ENCODE measurements at regions not wholly inside any gene's neighbourhood (a gene's known extent, or its start where the extent isn't known, plus 50 kb on each side); places are given as distances from the start of the nearest gene placed in this dataset.

- no peak for FAIRE-seq
These were observed 198.7 kb downstream of the DACT1 start for GRCh38 chr14:58836303-58836974.

GRCh38 chr14:58839233-58839632 lies 201.5 kb downstream of the DACT1 start:
- no peak for DNase-seq (ENCODE audit: low spot score)
- no peak for FAIRE-seq

More at GRCh38 chr14:58836303-58836974, 198.7 kb downstream of the DACT1 start:
- no peak for DNase-seq (ENCODE audit: low spot score)

GRCh38 chr14:58844544-58844943 lies 206.8 kb downstream of the DACT1 start:
- FAIRE-seq (no peak), DNase-seq (ENCODE audit: low spot score) (no peak)

GRCh38 chr14:58846682-58847465 lies 209.1 kb downstream of the DACT1 start:
- DNase-seq (ENCODE audit: low spot score) (no peak), FAIRE-seq (no peak)

GRCh38 chr14:58848365-58848764 lies 210.6 kb downstream of the DACT1 start:
- FAIRE-seq (no peak), DNase-seq (ENCODE audit: low spot score) (no peak)

- no peak for FAIRE-seq
- DNase-seq (ENCODE audit: low spot score), result no peak
These were observed 211.8 kb downstream of the DACT1 start for GRCh38 chr14:58849601-58850000.

GRCh38 chr14:58850011-58850410 lies 212.2 kb downstream of the DACT1 start:
- FAIRE-seq, result no peak
- DNase-seq (ENCODE audit: low spot score), result no peak

GRCh38 chr14:58861586-58861985 lies 223.8 kb downstream of the DACT1 start:
- FAIRE-seq (no peak), DNase-seq (ENCODE audit: low spot score) (no peak)

- no peak for FAIRE-seq
- no peak for DNase-seq (ENCODE audit: low spot score)
These were observed 224.8 kb downstream of the DACT1 start for GRCh38 chr14:58862416-58863160.

GRCh38 chr14:58863661-58864345 lies 226.0 kb downstream of the DACT1 start:
- FAIRE-seq, result no peak
- DNase-seq (ENCODE audit: low spot score), result no peak

- no peak for DNase-seq (ENCODE audit: low spot score)
- FAIRE-seq, result no peak
These were observed 227.2 kb downstream of the DACT1 start for GRCh38 chr14:58864751-58865513.

- DNase-seq (ENCODE audit: low spot score) (no peak), FAIRE-seq (no peak)
These were observed 227.9 kb downstream of the DACT1 start for GRCh38 chr14:58865514-58866281.

- FAIRE-seq (no peak), DNase-seq (ENCODE audit: low spot score) (no peak)
These were observed 228.6 kb downstream of the DACT1 start for GRCh38 chr14:58866391-58866790.

GRCh38 chr14:58870961-58871360 lies 233.2 kb downstream of the DACT1 start:
- FAIRE-seq (no peak), DNase-seq (ENCODE audit: low spot score) (no peak)

GRCh38 chr14:58871573-58871972 lies 233.8 kb downstream of the DACT1 start:
- DNase-seq (ENCODE audit: low spot score), result no peak
- FAIRE-seq, result no peak

GRCh38 chr14:58872061-58872460 lies 234.3 kb downstream of the DACT1 start:
- FAIRE-seq (no peak), DNase-seq (ENCODE audit: low spot score) (no peak)

- no peak for FAIRE-seq
- DNase-seq (ENCODE audit: low spot score), result no peak
These were observed 235.6 kb downstream of the DACT1 start for GRCh38 chr14:58873228-58873953.

GRCh38 chr14:58875613-58876012 lies 237.9 kb downstream of the DACT1 start:
- FAIRE-seq (no peak), DNase-seq (ENCODE audit: low spot score) (no peak)

- no peak for FAIRE-seq
These were observed 238.8 kb downstream of the DACT1 start for GRCh38 chr14:58876608-58877007.

More at GRCh38 chr14:58876608-58877007, 238.8 kb downstream of the DACT1 start:
- DNase-seq (ENCODE audit: low spot score), result no peak

All from RCC 7860 (cell line).